Endothelial cell (in vitro differentiated cells): ENCODE measurements at regions not wholly inside any gene's neighbourhood (a gene's known extent, or its start where the extent isn't known, plus 50 kb on each side); places are given as distances from the start of the nearest gene placed in this dataset.

Experiments used
- DNase-seq: peaks from one replicate; pipeline ENCODE4 v3.0.0; 2021; ENCODE audit warnings: low spot score
- H3K27ac Mint-ChIP-seq: one replicate; pipeline ENCODE4 v1.8.0; 2021; ENCODE audit warnings: mixed read lengths, inconsistent platforms; ENCODE audit not compliant: unreplicated experiment
- H3K27me3 Mint-ChIP-seq: one replicate; pipeline ENCODE4 v1.8.0; 2021; ENCODE audit warnings: mild to moderate bottlenecking, moderate library complexity, mixed read lengths, inconsistent platforms; ENCODE audit not compliant: unreplicated experiment
- H3K36me3 Mint-ChIP-seq: one replicate; pipeline ENCODE4 v1.8.0; 2021; ENCODE audit warnings: mild to moderate bottlenecking, low read depth, mixed read lengths, inconsistent platforms; ENCODE audit not compliant: unreplicated experiment
- H3K4me1 Mint-ChIP-seq: one replicate; pipeline ENCODE4 v1.8.0; 2021; ENCODE audit warnings: mild to moderate bottlenecking, mixed read lengths, inconsistent platforms; ENCODE audit not compliant: unreplicated experiment
- H3K4me3 Mint-ChIP-seq: one replicate; pipeline ENCODE4 v1.8.0; 2021; ENCODE audit warnings: mild to moderate bottlenecking, mixed read lengths, inconsistent platforms; ENCODE audit not compliant: unreplicated experiment
- H3K9me3 Mint-ChIP-seq: one replicate; pipeline ENCODE4 v1.8.0; 2021; ENCODE audit warnings: mixed read lengths, inconsistent platforms; ENCODE audit not compliant: unreplicated experiment
- TF ChIP-seq, protein P1 (sequence below): fragments of 200-600 bp; sonication (generic); IDR thresholded peaks from one replicate; pipeline ENCODE4 v1.5.0; 2021; ENCODE audit warnings: antibody characterized with exemption; ENCODE audit not compliant: unreplicated experiment

DNA sequence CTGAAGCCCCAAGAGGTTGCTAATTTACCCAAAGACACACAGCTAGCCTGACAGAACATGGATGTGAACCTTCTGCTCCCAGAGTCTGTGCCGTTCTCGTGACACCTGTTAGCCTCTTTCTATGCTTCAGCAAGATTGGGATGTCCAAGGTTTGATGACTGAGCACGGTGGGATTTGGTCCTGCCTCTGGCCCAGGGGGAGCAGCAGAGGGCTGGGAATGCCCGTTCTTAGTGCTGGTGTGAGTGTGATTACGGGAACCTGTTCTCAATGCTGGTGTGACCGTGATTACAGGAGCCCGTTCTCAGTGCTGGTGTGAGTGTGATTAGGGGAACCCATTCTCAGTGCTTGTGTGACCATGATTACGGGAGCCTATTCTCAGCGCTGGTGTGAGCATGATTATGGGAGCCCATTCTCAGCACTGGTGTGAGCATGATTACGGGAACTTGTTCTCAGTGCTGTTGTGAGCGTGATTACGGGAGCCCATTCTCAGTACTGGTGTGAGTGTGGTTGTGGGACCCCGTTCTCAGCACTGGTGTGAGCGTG, 67.3 kb upstream of the SNTG2 start:
- DNase-seq = no peak
- peaks cover 7% of the 10 kb centered on the region for H3K4me1 Mint-ChIP-seq

DNA sequence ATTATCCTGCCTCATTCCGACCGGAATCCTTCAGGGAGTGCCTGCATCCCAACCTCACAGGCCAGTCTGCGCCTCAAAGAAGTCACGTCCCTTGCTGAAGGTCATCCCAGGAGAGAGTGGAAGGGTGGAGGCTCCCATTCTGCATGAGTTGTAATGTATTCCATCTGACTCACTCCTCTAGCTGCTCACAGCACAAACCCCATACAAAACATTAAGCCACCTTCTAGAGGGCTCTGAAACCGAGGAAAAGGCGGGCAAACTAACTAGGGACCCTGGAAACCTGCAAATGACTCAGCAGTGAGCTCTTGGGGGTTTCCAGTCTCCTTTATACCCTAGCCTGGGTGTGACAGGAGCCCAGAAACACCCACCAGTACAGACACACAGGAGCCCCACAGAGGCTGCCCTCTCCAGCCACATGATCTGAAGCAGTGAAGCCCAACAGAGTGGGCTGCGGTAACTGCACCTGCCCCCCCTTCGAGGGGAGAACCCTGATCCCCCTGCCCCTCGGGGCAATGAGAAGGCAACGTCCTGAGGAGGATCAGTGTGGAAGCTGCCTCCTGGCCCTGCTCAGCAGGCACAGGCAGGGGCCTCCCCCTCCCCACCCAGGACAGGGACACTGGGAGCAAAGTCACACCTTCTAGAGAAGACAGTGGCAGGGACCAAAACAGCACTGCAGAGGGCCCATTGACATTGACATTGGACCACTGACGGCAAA, 69.3 kb upstream of the SNTG2 start:
- Mint-ChIP-seq H3K4me1 (peaks cover 4% of the 10 kb centered on the region), H3K4me3 (no peak overlapping the region), H3K36me3 (no peaks in the 10 kb centered on the region), H3K9me3 (no peaks in the 10 kb centered on the region), H3K27me3 (peaks cover 2% of the 10 kb centered on the region), H3K27ac (no peak overlapping the region)
- no peak for DNase-seq
- TF ChIP-seq, protein P1, sequence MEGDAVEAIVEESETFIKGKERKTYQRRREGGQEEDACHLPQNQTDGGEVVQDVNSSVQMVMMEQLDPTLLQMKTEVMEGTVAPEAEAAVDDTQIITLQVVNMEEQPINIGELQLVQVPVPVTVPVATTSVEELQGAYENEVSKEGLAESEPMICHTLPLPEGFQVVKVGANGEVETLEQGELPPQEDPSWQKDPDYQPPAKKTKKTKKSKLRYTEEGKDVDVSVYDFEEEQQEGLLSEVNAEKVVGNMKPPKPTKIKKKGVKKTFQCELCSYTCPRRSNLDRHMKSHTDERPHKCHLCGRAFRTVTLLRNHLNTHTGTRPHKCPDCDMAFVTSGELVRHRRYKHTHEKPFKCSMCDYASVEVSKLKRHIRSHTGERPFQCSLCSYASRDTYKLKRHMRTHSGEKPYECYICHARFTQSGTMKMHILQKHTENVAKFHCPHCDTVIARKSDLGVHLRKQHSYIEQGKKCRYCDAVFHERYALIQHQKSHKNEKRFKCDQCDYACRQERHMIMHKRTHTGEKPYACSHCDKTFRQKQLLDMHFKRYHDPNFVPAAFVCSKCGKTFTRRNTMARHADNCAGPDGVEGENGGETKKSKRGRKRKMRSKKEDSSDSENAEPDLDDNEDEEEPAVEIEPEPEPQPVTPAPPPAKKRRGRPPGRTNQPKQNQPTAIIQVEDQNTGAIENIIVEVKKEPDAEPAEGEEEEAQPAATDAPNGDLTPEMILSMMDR = no peak

More for the DNA sequence above, 67.3 kb upstream of the SNTG2 start:
- no peaks in the 10 kb centered on the region for H3K36me3 Mint-ChIP-seq
- H3K27me3 Mint-ChIP-seq = peaks cover 1% of the 10 kb centered on the region
- TF ChIP-seq, protein P1 = no peak
- H3K4me3 Mint-ChIP-seq = no peak overlapping the region
- H3K27ac Mint-ChIP-seq = no peak overlapping the region
- no peaks in the 10 kb centered on the region for H3K9me3 Mint-ChIP-seq

DNA sequence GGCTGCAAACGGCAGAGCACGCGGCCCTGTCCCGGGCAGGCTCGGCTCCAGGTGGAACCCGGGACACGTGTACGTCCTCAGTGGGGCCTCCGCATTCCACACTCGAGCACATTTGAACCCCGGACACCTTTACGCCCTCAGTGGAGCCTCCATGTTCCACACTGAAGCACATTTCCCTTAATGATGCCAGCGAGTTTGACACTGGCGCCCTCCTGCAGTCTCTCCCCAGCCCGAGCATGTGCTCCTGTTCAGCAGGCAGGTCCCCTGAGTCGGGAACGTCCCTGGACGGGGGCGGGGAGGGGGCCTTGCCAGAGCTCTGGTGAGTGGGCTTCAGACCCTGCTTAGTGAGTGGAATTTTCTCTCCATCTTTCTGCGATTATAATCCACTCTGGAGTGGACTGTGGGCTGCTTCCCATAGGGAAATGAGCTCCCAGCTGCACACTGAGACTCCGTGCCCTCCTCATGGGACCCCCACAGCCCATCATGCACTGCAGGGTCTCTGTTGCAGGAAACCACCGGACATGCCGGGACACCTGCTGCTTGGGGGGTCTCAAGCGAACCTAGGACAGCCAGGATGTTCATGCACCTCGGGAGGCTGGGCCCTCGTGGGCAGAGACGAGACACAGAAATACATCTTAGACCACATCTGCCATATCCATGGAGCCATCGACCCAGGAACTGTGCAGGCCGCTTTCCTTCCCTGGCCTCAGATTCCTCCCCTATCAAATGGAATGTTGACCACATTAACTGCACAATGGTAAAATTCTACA, 70.3 kb upstream of the SNTG2 start:
- DNase-seq = no peak
- TF ChIP-seq, protein P1 = no peak
- Mint-ChIP-seq H3K4me3 (no peak overlapping the region), H3K27ac (no peak overlapping the region), H3K27me3 (peaks cover 2% of the 10 kb centered on the region), H3K9me3 (no peaks in the 10 kb centered on the region), H3K36me3 (no peaks in the 10 kb centered on the region), H3K4me1 (peaks cover 4% of the 10 kb centered on the region)

GRCh38 chr2:879540-879939, 71.1 kb upstream of the SNTG2 start:
- no peak for DNase-seq
- H3K27me3 Mint-ChIP-seq = peaks cover 2% of the 10 kb centered on the region
- no peaks in the 10 kb centered on the region for H3K9me3 Mint-ChIP-seq
- H3K36me3 Mint-ChIP-seq = no peaks in the 10 kb centered on the region
- no peaks in the 10 kb centered on the region for H3K4me1 Mint-ChIP-seq
- no peak overlapping the region for H3K4me3 Mint-ChIP-seq
- TF ChIP-seq, protein P1 = no peak
- no peak overlapping the region for H3K27ac Mint-ChIP-seq
